ENCODE measurements at regions not wholly inside any gene's neighbourhood (a gene's known extent, or its start where the extent isn't known, plus 50 kb on each side); places are given as distances from the start of the nearest gene placed in this dataset.

GRCh38 chr18:27704736-27705361, 472.1 kb downstream of the CDH2 start:
- H2BK5ac ChIP-seq (ENCODE audit: low read length) = no peak overlapping the region
- no CpG with 5 or more reads among the region's 3 CpGs for WGBS, 2 donors (ENCODE audit: extremely low coverage in 2 of 2, insufficient read length in 2 of 2, insufficient replicate concordance in 1 of 2)

GRCh38 chr18:27699137-27699536, 477.8 kb downstream of the CDH2 start:
- peaks cover 3 to 4% of the 10 kb centered on the region in 2 donors for H3K4me1 ChIP-seq (ENCODE audit: control insufficient read depth in 2 of 2, insufficient read depth in 1 of 2, low read depth in 1 of 2, low read length in 2 of 2)
- H3K9me3 ChIP-seq (replicated peaks in 1 of 2; ENCODE audit: control insufficient read depth in 2 of 2, insufficient read depth in 1 of 2, low read depth in 1 of 2, low read length in 2 of 2) = peaks cover 0 to 7% of the 10 kb centered on the region in 2 donors
- no peak overlapping the region for H3K23ac ChIP-seq (ENCODE audit: low read depth, low read length, poor library complexity)
- H3K14ac ChIP-seq (ENCODE audit: low read length) = no peak overlapping the region
- no peak overlapping the region for H2BK12ac ChIP-seq (ENCODE audit: low read length)
- H2BK120ac ChIP-seq (ENCODE audit: low read depth, low read length) = no peak overlapping the region
- H3K4ac ChIP-seq (ENCODE audit: low read length) = no peak overlapping the region
- H4K8ac ChIP-seq (ENCODE audit: low read depth, low read length) = no peak overlapping the region
- no peak overlapping the region for H2BK15ac ChIP-seq (ENCODE audit: low read length)
- no peak overlapping the region for H2AK5ac ChIP-seq (ENCODE audit: low read depth, low read length)
- no CpG with 5 or more reads among the region's 3 CpGs for WGBS, 2 donors (ENCODE audit: extremely low coverage in 2 of 2, insufficient read length in 2 of 2, insufficient replicate concordance in 1 of 2)
- no peak overlapping the region for H3K9ac ChIP-seq (ENCODE audit: low read depth, low read length, poor library complexity)
- DNase-seq (ENCODE audit: low spot score) = no peak
- no peaks in the 10 kb centered on the region for H3K79me1 ChIP-seq (ENCODE audit: low read depth, low read length)
- no peak overlapping the region for H3K4me2 ChIP-seq (ENCODE audit: insufficient read depth, low read length, poor library complexity, severe bottlenecking)
- H4K91ac ChIP-seq (ENCODE audit: low read depth, low read length, poor library complexity) = no peak overlapping the region
- H3K4me3 ChIP-seq (ENCODE audit: low read length in 2 of 2) = no peak overlapping the region
- H3K18ac ChIP-seq (ENCODE audit: low read length) = no peak overlapping the region
- H3K27me3 ChIP-seq (ENCODE audit: control insufficient read depth in 3 of 3, insufficient read depth in 3 of 3, low read depth in 1 of 3, low read length in 3 of 3) = no peaks in the 10 kb centered on the region
- H2BK5ac ChIP-seq (ENCODE audit: low read length) = no peak overlapping the region
- no peak overlapping the region for H2AFZ ChIP-seq (ENCODE audit: low read length)
- no peaks in the 10 kb centered on the region for H3K36me3 ChIP-seq (replicated peaks in 1 of 2; ENCODE audit: control insufficient read depth in 2 of 2, insufficient read depth in 2 of 2, low read length in 2 of 2)
- H3K27ac ChIP-seq (replicated peaks; ENCODE audit: low read length) = no peak overlapping the region

More at GRCh38 chr18:27704736-27705361, 472.1 kb downstream of the CDH2 start:
- Histone ChIP-seq H3K14ac (ENCODE audit: low read length) (no peak overlapping the region), H3K18ac (ENCODE audit: low read length) (no peak overlapping the region), H3K23ac (ENCODE audit: low read depth, low read length, poor library complexity) (no peak overlapping the region), H4K91ac (ENCODE audit: low read depth, low read length, poor library complexity) (no peak overlapping the region), H2BK15ac (ENCODE audit: low read length) (no peak overlapping the region), H3K4ac (ENCODE audit: low read length) (no peak overlapping the region), H3K9me3 (replicated peaks in 1 of 2; ENCODE audit: control insufficient read depth in 2 of 2, insufficient read depth in 1 of 2, low read depth in 1 of 2, low read length in 2 of 2) (peaks cover 0 to 9% of the 10 kb centered on the region in 2 donors), H4K8ac (ENCODE audit: low read depth, low read length) (no peak overlapping the region), H2BK120ac (ENCODE audit: low read depth, low read length) (no peak overlapping the region), H3K4me3 (ENCODE audit: low read length in 2 of 2) (no peak overlapping the region), H2AFZ (ENCODE audit: low read length) (peak overlapping the region; percentile 65), H3K4me1 (ENCODE audit: control insufficient read depth in 2 of 2, insufficient read depth in 1 of 2, low read depth in 1 of 2, low read length in 2 of 2) (peaks cover 5 to 8% of the 10 kb centered on the region in 2 donors), H2BK12ac (ENCODE audit: low read length) (no peak overlapping the region), H3K36me3 (replicated peaks in 1 of 2; ENCODE audit: control insufficient read depth in 2 of 2, insufficient read depth in 2 of 2, low read length in 2 of 2) (no peaks in the 10 kb centered on the region), H3K9ac (ENCODE audit: low read depth, low read length, poor library complexity) (no peak overlapping the region), H3K27me3 (ENCODE audit: control insufficient read depth in 3 of 3, insufficient read depth in 3 of 3, low read depth in 1 of 3, low read length in 3 of 3) (no peaks in the 10 kb centered on the region), H2AK5ac (ENCODE audit: low read depth, low read length) (no peak overlapping the region), H3K79me1 (ENCODE audit: low read depth, low read length) (no peaks in the 10 kb centered on the region), H3K27ac (replicated peaks; ENCODE audit: low read length) (peak overlapping the region; percentile 37), H3K4me2 (ENCODE audit: insufficient read depth, low read length, poor library complexity, severe bottlenecking) (peak overlapping the region; percentile 2)
- no peak for DNase-seq (ENCODE audit: low spot score)

GRCh38 chr18:27696148-27696547, 480.8 kb downstream of the CDH2 start:
- Histone ChIP-seq H3K36me3 (replicated peaks in 1 of 2; ENCODE audit: control insufficient read depth in 2 of 2, insufficient read depth in 2 of 2, low read length in 2 of 2) (no peaks in the 10 kb centered on the region), H2BK15ac (ENCODE audit: low read length) (no peak overlapping the region)

GRCh38 chr18:27695503-27695902, 481.4 kb downstream of the CDH2 start:
- Histone ChIP-seq H4K91ac (ENCODE audit: low read depth, low read length, poor library complexity) (no peak overlapping the region), H3K4me1 (ENCODE audit: control insufficient read depth in 2 of 2, insufficient read depth in 1 of 2, low read depth in 1 of 2, low read length in 2 of 2) (peaks cover 2 to 4% of the 10 kb centered on the region in 2 donors), H3K4ac (ENCODE audit: low read length) (no peak overlapping the region), H4K8ac (ENCODE audit: low read depth, low read length) (no peak overlapping the region), H3K9me3 (replicated peaks in 1 of 2; ENCODE audit: control insufficient read depth in 2 of 2, insufficient read depth in 1 of 2, low read depth in 1 of 2, low read length in 2 of 2) (peaks cover 0 to 7% of the 10 kb centered on the region in 2 donors), H3K14ac (ENCODE audit: low read length) (no peak overlapping the region), H3K18ac (ENCODE audit: low read length) (no peak overlapping the region), H2BK5ac (ENCODE audit: low read length) (no peak overlapping the region), H3K4me3 (ENCODE audit: low read length in 2 of 2) (no peak overlapping the region), H3K9ac (ENCODE audit: low read depth, low read length, poor library complexity) (no peak overlapping the region), H2AFZ (ENCODE audit: low read length) (no peak overlapping the region), H3K27ac (replicated peaks; ENCODE audit: low read length) (no peak overlapping the region), H2AK5ac (ENCODE audit: low read depth, low read length) (no peak overlapping the region), H2BK12ac (ENCODE audit: low read length) (no peak overlapping the region), H3K4me2 (ENCODE audit: insufficient read depth, low read length, poor library complexity, severe bottlenecking) (no peak overlapping the region), H3K23ac (ENCODE audit: low read depth, low read length, poor library complexity) (no peak overlapping the region), H3K27me3 (ENCODE audit: control insufficient read depth in 3 of 3, insufficient read depth in 3 of 3, low read depth in 1 of 3, low read length in 3 of 3) (no peaks in the 10 kb centered on the region), H3K79me1 (ENCODE audit: low read depth, low read length) (no peaks in the 10 kb centered on the region), H2BK120ac (ENCODE audit: low read depth, low read length) (no peak overlapping the region), H3K36me3 (replicated peaks in 1 of 2; ENCODE audit: control insufficient read depth in 2 of 2, insufficient read depth in 2 of 2, low read length in 2 of 2) (no peaks in the 10 kb centered on the region), H2BK15ac (ENCODE audit: low read length) (no peak overlapping the region)
- WGBS, 2 donors (ENCODE audit: extremely low coverage in 2 of 2, insufficient read length in 2 of 2, insufficient replicate concordance in 1 of 2) = no CpG with 5 or more reads among the region's 4 CpGs
- DNase-seq (ENCODE audit: low spot score) = no peak

More at GRCh38 chr18:27696148-27696547, 480.8 kb downstream of the CDH2 start:
- DNase-seq (ENCODE audit: low spot score) = no peak
- Histone ChIP-seq H3K14ac (ENCODE audit: low read length) (no peak overlapping the region), H4K8ac (ENCODE audit: low read depth, low read length) (no peak overlapping the region), H2BK12ac (ENCODE audit: low read length) (no peak overlapping the region), H2AK5ac (ENCODE audit: low read depth, low read length) (no peak overlapping the region), H4K91ac (ENCODE audit: low read depth, low read length, poor library complexity) (no peak overlapping the region), H2BK5ac (ENCODE audit: low read length) (no peak overlapping the region), H3K27ac (replicated peaks; ENCODE audit: low read length) (no peak overlapping the region), H2BK120ac (ENCODE audit: low read depth, low read length) (no peak overlapping the region), H3K18ac (ENCODE audit: low read length) (no peak overlapping the region), H3K79me1 (ENCODE audit: low read depth, low read length) (no peaks in the 10 kb centered on the region), H3K23ac (ENCODE audit: low read depth, low read length, poor library complexity) (no peak overlapping the region), H2AFZ (ENCODE audit: low read length) (no peak overlapping the region), H3K4me1 (ENCODE audit: control insufficient read depth in 2 of 2, insufficient read depth in 1 of 2, low read depth in 1 of 2, low read length in 2 of 2) (peaks cover 3 to 4% of the 10 kb centered on the region in 2 donors), H3K9me3 (replicated peaks in 1 of 2; ENCODE audit: control insufficient read depth in 2 of 2, insufficient read depth in 1 of 2, low read depth in 1 of 2, low read length in 2 of 2) (peaks cover 0 to 7% of the 10 kb centered on the region in 2 donors), H3K4ac (ENCODE audit: low read length) (no peak overlapping the region), H3K4me2 (ENCODE audit: insufficient read depth, low read length, poor library complexity, severe bottlenecking) (no peak overlapping the region), H3K27me3 (ENCODE audit: control insufficient read depth in 3 of 3, insufficient read depth in 3 of 3, low read depth in 1 of 3, low read length in 3 of 3) (no peaks in the 10 kb centered on the region), H3K9ac (ENCODE audit: low read depth, low read length, poor library complexity) (no peak overlapping the region), H3K4me3 (ENCODE audit: low read length in 2 of 2) (no peak overlapping the region)
- no CpG with 5 or more reads among the region's 2 CpGs for WGBS, 2 donors (ENCODE audit: extremely low coverage in 2 of 2, insufficient read length in 2 of 2, insufficient replicate concordance in 1 of 2)

All from neuronal stem cell (in vitro differentiated cells).